NCI-H524 treated with DMSO at 0.1 percent for 48 hours (cell line): ENCODE measurements at regions not wholly inside any gene's neighbourhood (a gene's known extent, or its start where the extent isn't known, plus 50 kb on each side); places are given as distances from the start of the nearest gene placed in this dataset.

Source experiments
- DNase-seq: peaks from one replicate; lab custom pipeline; 2025; lab: John Stamatoyannopoulos, UW

- no peak for DNase-seq
Observed at GRCh38 chr1:194164755-194165154, 978.3 kb upstream of the B3GALT2 start.

- no peak for DNase-seq
Observed at GRCh38 chr1:194161591-194161990, 975.2 kb upstream of the B3GALT2 start.

GRCh38 chr1:194159941-194160340, 973.5 kb upstream of the B3GALT2 start:
- no peak for DNase-seq

- DNase-seq = no peak
Observed at GRCh38 chr1:194155962-194156361, 969.5 kb upstream of the B3GALT2 start.

GRCh38 chr1:194151056-194151455, 964.6 kb upstream of the B3GALT2 start:
- no peak for DNase-seq

GRCh38 chr1:194150242-194150641, 963.8 kb upstream of the B3GALT2 start:
- no peak for DNase-seq

GRCh38 chr1:194133152-194133551, 946.7 kb upstream of the B3GALT2 start:
- no peak for DNase-seq

- no peak for DNase-seq
Observed at GRCh38 chr1:194118086-194118485, 931.7 kb upstream of the B3GALT2 start.

- no peak for DNase-seq
Observed at GRCh38 chr1:194117582-194117981, 931.2 kb upstream of the B3GALT2 start.

- DNase-seq = no peak
Observed at GRCh38 chr1:194114288-194114687, 927.9 kb upstream of the B3GALT2 start.

- DNase-seq = no peak
Observed at GRCh38 chr1:194105381-194105780, 919.0 kb upstream of the B3GALT2 start.

GRCh38 chr1:194104247-194104844, 917.9 kb upstream of the B3GALT2 start:
- DNase-seq = no peak

- no peak for DNase-seq
Observed at GRCh38 chr1:194103516-194104246, 917.3 kb upstream of the B3GALT2 start.

- DNase-seq = no peak
Observed at GRCh38 chr1:194103101-194103500, 916.7 kb upstream of the B3GALT2 start.

GRCh38 chr1:194102607-194103006, 916.2 kb upstream of the B3GALT2 start:
- no peak for DNase-seq

- DNase-seq = no peak
Observed at GRCh38 chr1:194084755-194085154, 898.3 kb upstream of the B3GALT2 start.

GRCh38 chr1:194081444-194081843, 895.0 kb upstream of the B3GALT2 start:
- no peak for DNase-seq

GRCh38 chr1:194080826-194081225, 894.4 kb upstream of the B3GALT2 start:
- DNase-seq = no peak

GRCh38 chr1:194078765-194079164, 892.4 kb upstream of the B3GALT2 start:
- DNase-seq = no peak

- DNase-seq = no peak
Observed at GRCh38 chr1:194076646-194077045, 890.2 kb upstream of the B3GALT2 start.

GRCh38 chr1:194073833-194074232, 887.4 kb upstream of the B3GALT2 start:
- no peak for DNase-seq

GRCh38 chr1:194071205-194071604, 884.8 kb upstream of the B3GALT2 start:
- DNase-seq = peak; percentile 44

GRCh38 chr1:194069831-194070218, 883.4 kb upstream of the B3GALT2 start:
- peak; percentile 8 for DNase-seq
